ENCODE measurements at regions not wholly inside any gene's neighbourhood (a gene's known extent, or its start where the extent isn't known, plus 50 kb on each side); places are given as distances from the start of the nearest gene placed in this dataset.

DNA sequence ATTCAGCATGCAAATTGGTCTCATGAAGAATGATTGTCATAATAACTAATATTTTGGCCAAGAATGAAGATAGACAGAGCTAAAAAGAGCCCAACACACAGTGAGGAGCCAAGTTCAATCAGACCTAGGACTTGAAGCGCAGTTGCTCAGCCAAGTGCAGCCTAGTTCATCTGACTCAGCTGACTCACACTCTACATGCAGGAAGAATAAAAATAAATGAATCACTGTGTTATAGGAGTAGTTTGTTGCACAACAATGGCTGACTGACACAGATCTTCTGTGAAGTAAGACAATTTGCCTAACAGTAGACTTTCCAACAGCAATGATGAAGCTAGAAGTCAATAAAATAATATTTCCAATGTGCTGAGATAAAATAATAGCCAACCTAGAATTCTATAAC, 261.5 kb downstream of the CEMIP2 start:
- peak in 1 of 3 donors; percentile 18 for DNase-seq

DNA sequence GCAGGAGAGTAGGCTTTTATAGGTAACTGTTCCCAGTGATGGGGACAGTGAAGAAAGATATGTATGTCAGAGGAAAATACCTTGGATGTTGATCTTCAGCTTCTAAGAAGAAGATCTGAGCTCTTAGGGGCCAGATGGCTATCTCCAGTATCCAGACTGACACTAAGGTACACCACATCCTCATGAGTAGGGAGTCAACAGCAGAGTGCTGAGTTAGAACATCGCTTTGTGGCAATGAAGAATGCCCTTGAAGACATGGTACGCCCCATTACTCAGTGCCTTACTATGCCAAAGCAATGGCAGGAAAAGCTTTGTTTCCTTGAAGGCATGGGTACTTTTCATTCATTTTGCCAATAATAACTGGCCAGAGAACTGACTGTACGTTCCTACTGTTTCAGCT, 263.7 kb downstream of the CEMIP2 start:
- intact Hi-C loops (cut with DNase I), result no loop called here
- ATAC-seq, result no peak
- H3K27me3 ChIP-seq (ENCODE audit: control insufficient read depth, insufficient read depth), result no peaks in the 10 kb centered on the region
- no peaks in the 10 kb centered on the region for H3K4me1 ChIP-seq (ENCODE audit: control insufficient read depth, insufficient read depth, low read length)
- H3K27ac ChIP-seq (ENCODE audit: low read length), result no peak overlapping the region
- no peaks in the 10 kb centered on the region for H3K9me3 ChIP-seq (ENCODE audit: control insufficient read depth, low read length)
- DNase-seq, result no peak
- H3K4me3 ChIP-seq (ENCODE audit: low read length), result no peak overlapping the region
- WGBS, result 78% methylated on average over 3 of the region's 3 CpGs

More for the DNA sequence above, 261.5 kb downstream of the CEMIP2 start:
- H3K9me3 ChIP-seq (ENCODE audit: control insufficient read depth, low read length), result no peaks in the 10 kb centered on the region
- H3K27me3 ChIP-seq (ENCODE audit: control insufficient read depth, insufficient read depth), result no peaks in the 10 kb centered on the region
- no peak overlapping the region for H3K4me3 ChIP-seq (ENCODE audit: low read length)
- peak; percentile 62 to 76 for ATAC-seq
- WGBS, result 80% methylated on average over 1 of the region's 1 CpG
- no peaks in the 10 kb centered on the region for H3K4me1 ChIP-seq (ENCODE audit: control insufficient read depth, insufficient read depth, low read length)
- intact Hi-C loops (cut with DNase I), result no loop called here
- H3K27ac ChIP-seq (ENCODE audit: low read length), result no peak overlapping the region

DNA sequence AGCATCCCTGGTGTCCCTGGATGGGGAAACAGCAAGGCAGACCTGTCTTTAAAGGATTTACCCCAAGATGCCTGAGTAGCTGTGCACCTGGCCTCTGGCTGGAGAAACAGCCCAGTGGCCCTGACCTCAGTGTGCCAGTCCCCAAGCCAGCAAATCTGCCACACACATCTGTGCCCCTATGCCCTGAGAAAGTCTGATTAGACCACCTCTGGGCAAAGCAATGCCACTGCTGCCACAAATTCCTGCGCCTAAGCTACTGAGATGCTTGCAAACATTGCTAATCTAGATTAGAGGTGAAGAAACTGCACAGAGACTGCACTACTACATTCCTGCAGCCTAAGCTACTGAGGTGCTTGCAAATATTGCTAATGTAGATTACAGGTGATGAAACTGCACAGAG, 269.6 kb downstream of the CEMIP2 start:
- ATAC-seq (no peak), DNase-seq (no peak)
- H3K27ac ChIP-seq (ENCODE audit: low read length), result no peak overlapping the region
- intact Hi-C loops (cut with DNase I), result no loop called here
- no peaks in the 10 kb centered on the region for H3K27me3 ChIP-seq (ENCODE audit: control insufficient read depth, insufficient read depth)
- no peaks in the 10 kb centered on the region for H3K4me1 ChIP-seq (ENCODE audit: control insufficient read depth, insufficient read depth, low read length)
- 81% methylated on average over 1 of the region's 1 CpG for WGBS
- no peaks in the 10 kb centered on the region for H3K9me3 ChIP-seq (ENCODE audit: control insufficient read depth, low read length)
- no peak overlapping the region for H3K4me3 ChIP-seq (ENCODE audit: low read length)

DNA sequence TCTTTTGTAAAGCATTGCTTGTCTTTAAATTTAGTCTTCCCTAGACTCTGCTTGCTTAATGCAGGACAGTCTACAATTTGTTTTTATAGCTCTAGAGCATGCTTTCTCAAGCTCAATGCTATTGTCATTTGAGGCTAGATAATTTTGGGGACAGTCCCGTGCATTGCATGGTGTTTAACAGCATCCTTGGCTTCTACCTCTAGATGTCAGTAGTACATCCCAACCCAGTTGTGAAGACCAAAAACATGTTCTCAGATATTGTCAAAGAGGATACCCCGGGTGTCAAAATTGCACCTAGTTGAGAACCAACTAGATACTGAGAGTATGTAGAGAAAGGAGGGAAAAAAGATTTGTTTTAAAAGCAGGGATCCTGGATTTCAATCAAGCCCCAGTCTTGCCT, 277.5 kb downstream of the CEMIP2 start:
- no peak overlapping the region for H3K27ac ChIP-seq (ENCODE audit: low read length)
- WGBS, result 32% methylated on average over 2 of the region's 2 CpGs
- intact Hi-C loops (cut with DNase I), result no loop called here
- ATAC-seq (peak in 1 of 2 donors; percentile 57), DNase-seq (no peak)
- H3K9me3 ChIP-seq (ENCODE audit: control insufficient read depth, low read length), result no peaks in the 10 kb centered on the region
- H3K27me3 ChIP-seq (ENCODE audit: control insufficient read depth, insufficient read depth), result no peaks in the 10 kb centered on the region
- H3K4me1 ChIP-seq (ENCODE audit: control insufficient read depth, insufficient read depth, low read length), result no peaks in the 10 kb centered on the region
- no peak overlapping the region for H3K4me3 ChIP-seq (ENCODE audit: low read length)

DNA sequence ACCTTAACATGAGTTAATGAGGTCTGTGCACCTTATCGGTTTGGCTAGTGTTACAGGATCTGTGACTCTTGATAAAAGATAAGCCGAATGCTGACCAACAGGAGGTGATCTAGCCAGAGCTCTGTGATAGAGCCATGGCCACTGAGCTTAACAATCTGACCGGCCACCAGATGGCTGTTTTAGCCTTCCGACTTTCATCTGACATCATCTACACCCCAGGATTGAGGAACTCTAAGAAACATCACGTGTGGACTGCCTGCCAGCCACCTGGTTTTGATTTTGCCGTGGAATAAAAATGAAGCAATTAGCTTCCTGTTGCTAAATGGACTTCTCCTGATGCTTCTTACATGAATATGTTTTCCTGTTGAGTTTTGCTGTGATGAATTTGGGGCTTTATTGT, 281.3 kb downstream of the CEMIP2 start:
- Histone ChIP-seq H3K4me1 (ENCODE audit: control insufficient read depth, insufficient read depth, low read length) (no peaks in the 10 kb centered on the region), H3K27ac (ENCODE audit: low read length) (no peak overlapping the region), H3K27me3 (ENCODE audit: control insufficient read depth, insufficient read depth) (no peaks in the 10 kb centered on the region), H3K9me3 (ENCODE audit: control insufficient read depth, low read length) (no peaks in the 10 kb centered on the region), H3K4me3 (ENCODE audit: low read length) (no peak overlapping the region)
- intact Hi-C loops (cut with DNase I), result no loop called here
- WGBS, result 20% methylated on average over 6 of the region's 6 CpGs
- DNase-seq, result peak in 1 of 3 donors; percentile 5
- ATAC-seq, result peak in 1 of 2 donors; percentile 54

DNA sequence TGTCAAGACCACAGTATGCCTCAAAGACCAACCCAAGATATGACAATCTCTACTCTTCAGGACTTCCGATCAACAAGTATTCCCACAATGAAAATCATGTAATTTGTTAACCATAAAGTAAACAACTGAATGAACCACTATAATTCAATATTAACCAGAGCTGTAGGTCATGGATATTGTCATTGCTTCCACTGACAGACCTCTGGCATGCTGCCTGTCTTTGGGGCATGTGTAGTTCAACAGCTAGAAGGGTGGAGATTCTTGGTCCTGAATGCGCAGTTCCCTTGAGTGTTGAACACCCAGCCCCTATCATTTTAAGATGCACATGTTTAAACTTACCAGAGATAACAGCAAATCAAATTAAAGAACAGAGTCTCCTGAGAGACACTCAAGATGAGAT, 283.0 kb downstream of the CEMIP2 start:
- Histone ChIP-seq H3K4me3 (ENCODE audit: low read length) (no peak overlapping the region), H3K4me1 (ENCODE audit: control insufficient read depth, insufficient read depth, low read length) (no peaks in the 10 kb centered on the region), H3K27me3 (ENCODE audit: control insufficient read depth, insufficient read depth) (no peaks in the 10 kb centered on the region), H3K27ac (ENCODE audit: low read length) (no peak overlapping the region), H3K9me3 (ENCODE audit: control insufficient read depth, low read length) (no peaks in the 10 kb centered on the region)
- no peak for DNase-seq
- intact Hi-C loops (cut with DNase I), result no loop called here
- ATAC-seq, result no peak
- 68% methylated on average over 2 of the region's 2 CpGs for WGBS

DNA sequence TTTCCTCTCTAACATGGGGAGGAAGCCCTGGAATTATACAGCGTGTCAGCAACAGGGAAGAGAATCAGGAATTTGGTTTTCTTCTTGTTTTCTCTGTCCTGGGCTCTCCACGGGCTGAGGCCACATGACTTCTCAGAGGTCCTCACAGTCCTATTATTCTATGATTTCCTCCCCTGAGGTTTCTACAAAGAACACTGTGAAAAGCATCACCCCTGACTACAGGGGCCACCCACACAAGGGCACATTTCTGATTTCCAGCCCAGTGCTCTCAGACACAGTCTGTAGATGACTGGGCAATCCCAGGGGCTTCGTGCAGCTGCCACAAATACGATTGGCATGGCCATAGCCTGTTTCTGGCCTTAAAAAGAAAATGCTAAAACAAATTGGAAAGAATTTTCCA, 284.9 kb downstream of the CEMIP2 start:
- Histone ChIP-seq H3K27ac (ENCODE audit: low read length) (no peak overlapping the region), H3K4me1 (ENCODE audit: control insufficient read depth, insufficient read depth, low read length) (no peaks in the 10 kb centered on the region), H3K4me3 (ENCODE audit: low read length) (no peak overlapping the region), H3K27me3 (ENCODE audit: control insufficient read depth, insufficient read depth) (no peaks in the 10 kb centered on the region), H3K9me3 (ENCODE audit: control insufficient read depth, low read length) (no peaks in the 10 kb centered on the region)
- intact Hi-C loops (cut with DNase I), result no loop called here
- ATAC-seq (no peak), DNase-seq (no peak)
- 61% methylated on average over 4 of the region's 4 CpGs for WGBS

DNA sequence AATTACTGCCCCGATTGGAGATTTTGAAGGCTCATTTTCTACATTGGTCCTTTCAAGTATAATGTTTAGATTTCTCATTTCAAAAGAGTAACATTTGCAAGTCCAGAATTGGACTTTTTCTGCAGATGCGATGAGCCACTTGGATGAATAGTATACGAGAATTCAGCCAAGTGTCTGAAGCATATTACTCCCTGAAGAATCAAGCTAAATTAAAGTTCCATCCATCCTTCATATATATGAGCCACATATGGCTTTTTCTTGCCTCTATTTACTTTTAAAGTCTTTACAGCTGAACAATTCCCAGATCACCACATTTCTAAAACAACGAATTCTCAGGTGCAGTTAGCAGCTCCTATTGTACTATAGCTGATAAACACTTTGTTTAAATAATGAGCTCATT, 288.7 kb downstream of the CEMIP2 start:
- H3K27me3 ChIP-seq (ENCODE audit: control insufficient read depth, insufficient read depth), result no peaks in the 10 kb centered on the region
- no peak overlapping the region for H3K4me3 ChIP-seq (ENCODE audit: low read length)
- DNase-seq (no peak), ATAC-seq (no peak)
- no peaks in the 10 kb centered on the region for H3K4me1 ChIP-seq (ENCODE audit: control insufficient read depth, insufficient read depth, low read length)
- intact Hi-C loops (cut with DNase I), result no loop called here
- no peaks in the 10 kb centered on the region for H3K9me3 ChIP-seq (ENCODE audit: control insufficient read depth, low read length)
- WGBS, result 81% methylated on average over 4 of the region's 4 CpGs
- no peak overlapping the region for H3K27ac ChIP-seq (ENCODE audit: low read length)

DNA sequence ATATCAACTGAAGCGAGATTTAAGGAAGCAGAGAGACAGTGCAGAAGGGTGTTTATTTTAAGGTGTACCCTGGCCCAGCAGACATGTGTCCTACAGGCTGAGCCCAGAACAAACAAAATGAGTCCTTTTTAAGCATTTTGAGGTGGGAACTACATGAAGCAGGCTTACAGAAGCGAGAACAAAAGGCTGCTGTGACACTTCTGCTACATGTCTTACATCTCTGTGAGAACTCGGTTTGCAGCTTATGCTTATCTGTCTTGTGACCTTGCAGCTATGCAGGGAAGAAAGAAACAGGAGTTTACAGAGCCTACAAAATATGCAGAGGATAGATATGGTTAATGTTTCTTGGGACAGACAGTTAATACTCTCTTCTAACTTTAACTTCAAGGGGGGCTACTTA, 295.9 kb downstream of the CEMIP2 start:
- DNase-seq (no peak), ATAC-seq (no peak)
- no peaks in the 10 kb centered on the region for H3K9me3 ChIP-seq (ENCODE audit: control insufficient read depth, low read length)
- no peak overlapping the region for H3K4me3 ChIP-seq (ENCODE audit: low read length)
- WGBS, result 23% methylated on average over 3 of the region's 3 CpGs
- no peak overlapping the region for H3K27ac ChIP-seq (ENCODE audit: low read length)
- intact Hi-C loops (cut with DNase I), result no loop called here
- H3K4me1 ChIP-seq (ENCODE audit: control insufficient read depth, insufficient read depth, low read length), result no peaks in the 10 kb centered on the region
- H3K27me3 ChIP-seq (ENCODE audit: control insufficient read depth, insufficient read depth), result no peaks in the 10 kb centered on the region

DNA sequence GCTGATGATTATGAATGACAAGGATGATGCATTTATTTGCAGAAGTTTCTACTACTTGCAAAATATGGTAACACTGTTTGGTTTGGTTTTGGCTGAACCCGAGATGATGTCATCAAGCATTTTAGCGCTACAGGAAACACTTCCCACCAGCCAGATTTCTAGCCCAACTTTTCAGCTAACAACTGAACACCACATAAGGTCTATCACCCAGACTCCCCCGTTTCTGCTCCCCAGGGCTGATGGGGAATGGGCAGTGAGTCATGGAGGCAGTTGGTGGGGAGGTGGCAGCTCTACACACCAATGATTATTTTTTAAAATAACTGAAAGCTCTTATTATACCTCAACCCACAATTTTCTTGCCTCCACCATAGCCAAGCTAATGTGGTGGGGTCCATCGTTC, 302.9 kb downstream of the CEMIP2 start:
- Histone ChIP-seq H3K27me3 (ENCODE audit: control insufficient read depth, insufficient read depth) (no peaks in the 10 kb centered on the region), H3K9me3 (ENCODE audit: control insufficient read depth, low read length) (no peaks in the 10 kb centered on the region), H3K4me3 (ENCODE audit: low read length) (no peak overlapping the region), H3K4me1 (ENCODE audit: control insufficient read depth, insufficient read depth, low read length) (no peaks in the 10 kb centered on the region), H3K27ac (ENCODE audit: low read length) (no peak overlapping the region)
- ATAC-seq (no peak), DNase-seq (no peak)
- intact Hi-C loops (cut with DNase I), result no loop called here
- WGBS, result 63% methylated on average over 4 of the region's 4 CpGs

DNA sequence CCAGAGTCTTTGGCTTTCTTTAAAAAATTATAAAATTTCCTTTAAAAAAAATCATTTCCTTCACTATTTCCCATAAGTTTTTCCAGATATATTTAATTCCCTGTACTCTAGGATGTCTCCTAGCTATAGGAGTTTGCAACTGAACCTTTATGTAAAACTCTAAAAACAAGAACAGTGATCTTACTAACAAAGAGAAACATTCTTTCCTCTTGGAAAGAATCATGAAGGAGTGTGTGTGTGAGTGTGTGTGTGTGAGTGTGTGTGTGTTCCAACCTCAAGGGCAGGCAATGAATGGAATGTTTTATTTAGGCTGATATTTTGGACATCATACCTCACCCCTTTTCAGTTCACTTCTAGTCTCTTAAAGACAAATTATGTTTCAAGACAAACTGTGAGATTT, 309.2 kb downstream of the CEMIP2 start:
- ATAC-seq, result no peak
- no peaks in the 10 kb centered on the region for H3K27me3 ChIP-seq (ENCODE audit: control insufficient read depth, insufficient read depth)
- H3K4me1 ChIP-seq (ENCODE audit: control insufficient read depth, insufficient read depth, low read length), result no peaks in the 10 kb centered on the region
- no peak overlapping the region for H3K4me3 ChIP-seq (ENCODE audit: low read length)
- no peak overlapping the region for H3K27ac ChIP-seq (ENCODE audit: low read length)
- no peaks in the 10 kb centered on the region for H3K9me3 ChIP-seq (ENCODE audit: control insufficient read depth, low read length)
- no peak for DNase-seq
- intact Hi-C loops (cut with DNase I), result no loop called here

Data from right cardiac atrium (tissue), 5 donors.